PC-3 (cell line): ENCODE measurements at regions not wholly inside any gene's neighbourhood (a gene's known extent, or its start where the extent isn't known, plus 50 kb on each side); places are given as distances from the start of the nearest gene placed in this dataset.

Experiments
- EZH2phosphoT487 ChIP-seq: fragments of 300-600 bp; sonication (generic); IDR thresholded peaks from 2 replicates; pipeline ENCODE4 v1.6.1; 2018; ENCODE audit warnings: mild to moderate bottlenecking, antibody characterized with exemption, low read length, borderline replicate concordance
- TF ChIP-seq, protein P1 (sequence below): fragments of 300-600 bp; sonication (generic); conservative IDR thresholded peaks from 2 replicates; pipeline ENCODE4 v1.5.1; 2017; ENCODE audit warnings: antibody characterized with exemption, low read depth, mild to moderate bottlenecking, low read length

DNA sequence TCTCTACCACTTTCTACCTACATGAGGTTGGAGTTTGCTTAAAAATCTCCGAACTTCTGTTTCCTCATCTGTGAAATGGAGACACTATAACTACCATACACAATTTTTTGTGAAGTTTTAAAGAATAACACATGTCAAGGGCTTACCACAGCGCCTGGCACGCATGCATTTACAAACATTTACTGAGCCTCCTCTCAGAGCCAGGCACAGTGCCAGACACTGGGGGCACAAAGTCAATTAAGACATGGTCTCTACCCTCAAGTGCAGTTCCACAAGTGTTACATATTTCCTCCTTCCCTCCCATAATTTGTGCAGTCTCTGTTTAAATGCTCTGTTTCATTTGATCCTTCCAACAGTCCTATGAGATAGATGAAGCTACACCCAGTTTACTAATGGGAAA, 356.4 kb upstream of the ESRRG start:
- TF ChIP-seq, protein P1, sequence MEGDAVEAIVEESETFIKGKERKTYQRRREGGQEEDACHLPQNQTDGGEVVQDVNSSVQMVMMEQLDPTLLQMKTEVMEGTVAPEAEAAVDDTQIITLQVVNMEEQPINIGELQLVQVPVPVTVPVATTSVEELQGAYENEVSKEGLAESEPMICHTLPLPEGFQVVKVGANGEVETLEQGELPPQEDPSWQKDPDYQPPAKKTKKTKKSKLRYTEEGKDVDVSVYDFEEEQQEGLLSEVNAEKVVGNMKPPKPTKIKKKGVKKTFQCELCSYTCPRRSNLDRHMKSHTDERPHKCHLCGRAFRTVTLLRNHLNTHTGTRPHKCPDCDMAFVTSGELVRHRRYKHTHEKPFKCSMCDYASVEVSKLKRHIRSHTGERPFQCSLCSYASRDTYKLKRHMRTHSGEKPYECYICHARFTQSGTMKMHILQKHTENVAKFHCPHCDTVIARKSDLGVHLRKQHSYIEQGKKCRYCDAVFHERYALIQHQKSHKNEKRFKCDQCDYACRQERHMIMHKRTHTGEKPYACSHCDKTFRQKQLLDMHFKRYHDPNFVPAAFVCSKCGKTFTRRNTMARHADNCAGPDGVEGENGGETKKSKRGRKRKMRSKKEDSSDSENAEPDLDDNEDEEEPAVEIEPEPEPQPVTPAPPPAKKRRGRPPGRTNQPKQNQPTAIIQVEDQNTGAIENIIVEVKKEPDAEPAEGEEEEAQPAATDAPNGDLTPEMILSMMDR, result no peak
- no peak for TF ChIP-seq EZH2phosphoT487
